ENCODE measurements at regions not wholly inside any gene's neighbourhood (a gene's known extent, or its start where the extent isn't known, plus 50 kb on each side); places are given as distances from the start of the nearest gene placed in this dataset.
"Not testable (repeated sequence)": the region's sequence is repeated elsewhere in the genome, so short reads cannot be mapped to it uniquely, and the experiment has no call there.

- no peak for DNase-seq (ENCODE audit: low spot score)
Measured at GRCh38 chr10:9381733-9382532, 1327.4 kb downstream of the GATA3 start.

- no peak for DNase-seq (ENCODE audit: low spot score)
Measured at GRCh38 chr10:9382533-9382866, 1328.0 kb downstream of the GATA3 start.

- DNase-seq (ENCODE audit: low spot score): no peak
Measured at GRCh38 chr10:9390516-9390915, 1336.0 kb downstream of the GATA3 start.

GRCh38 chr10:9399275-9399983 is 1344.9 kb downstream of the GATA3 start:
- no peak for DNase-seq (ENCODE audit: low spot score)

- not testable (repeated sequence) for DNase-seq (ENCODE audit: low spot score)
Measured at GRCh38 chr10:9402067-9402466, 1347.6 kb downstream of the GATA3 start.

- DNase-seq (ENCODE audit: low spot score): not testable (repeated sequence)
Measured at GRCh38 chr10:9402507-9403195, 1348.2 kb downstream of the GATA3 start.

GRCh38 chr10:9407201-9407600 is 1352.7 kb downstream of the GATA3 start:
- not testable (repeated sequence) for DNase-seq (ENCODE audit: low spot score)

GRCh38 chr10:9416331-9416730 is 1361.8 kb downstream of the GATA3 start:
- no peak for DNase-seq (ENCODE audit: low spot score)

GRCh38 chr10:9419757-9420156 is 1365.3 kb downstream of the GATA3 start:
- no peak for DNase-seq (ENCODE audit: low spot score)

GRCh38 chr10:9427209-9427608 is 1372.7 kb downstream of the GATA3 start:
- no peak for DNase-seq (ENCODE audit: low spot score)

- no peak for DNase-seq (ENCODE audit: low spot score)
Measured at GRCh38 chr10:9437131-9437530, 1382.6 kb downstream of the GATA3 start.

- DNase-seq (ENCODE audit: low spot score): no peak
Measured at GRCh38 chr10:9443758-9444157, 1389.3 kb downstream of the GATA3 start.

- DNase-seq (ENCODE audit: low spot score): no peak
Measured at GRCh38 chr10:9449530-9449929, 1395.0 kb downstream of the GATA3 start.

- no peak for DNase-seq (ENCODE audit: low spot score)
Measured at GRCh38 chr10:9450801-9451200, 1396.3 kb downstream of the GATA3 start.

- DNase-seq (ENCODE audit: low spot score): no peak
Measured at GRCh38 chr10:9451211-9451773, 1396.8 kb downstream of the GATA3 start.

- DNase-seq (ENCODE audit: low spot score): no peak
Measured at GRCh38 chr10:9452056-9452455, 1397.6 kb downstream of the GATA3 start.

GRCh38 chr10:9453871-9454270 is 1399.4 kb downstream of the GATA3 start:
- DNase-seq (ENCODE audit: low spot score): not testable (repeated sequence)

- DNase-seq (ENCODE audit: low spot score): no peak
Measured at GRCh38 chr10:9469663-9470205, 1415.2 kb downstream of the GATA3 start.

- DNase-seq (ENCODE audit: low spot score): no peak
Measured at GRCh38 chr10:9470581-9470980, 1416.1 kb downstream of the GATA3 start.

GRCh38 chr10:9501944-9502343 is 1447.5 kb downstream of the GATA3 start:
- no peak for DNase-seq (ENCODE audit: low spot score)

GRCh38 chr10:9504227-9504626 is 1449.7 kb downstream of the GATA3 start:
- DNase-seq (ENCODE audit: low spot score): no peak

- no peak for DNase-seq (ENCODE audit: low spot score)
Measured at GRCh38 chr10:9505546-9505945, 1451.1 kb downstream of the GATA3 start.
